Calu3 (cell line): ENCODE measurements at regions not wholly inside any gene's neighbourhood (a gene's known extent, or its start where the extent isn't known, plus 50 kb on each side); places are given as distances from the start of the nearest gene placed in this dataset.

Source experiments
- BruUV-seq: library from RNA; stranded (reverse); fragments of 400-500 nt; replicated peaks from 2 replicates; lab custom pipeline; 2021; lab: Mats Ljungman, UMichigan
- CTCF ChIA-PET: fragments of 300-600 bp; sonication (Branson Sonifier 250); formaldehyde crosslinking; loops from one replicate; lab custom pipeline; 2022; ENCODE audit warnings: antibody characterized with exemption; lab: Charles Lee
- DNase-seq: peaks from one replicate; pipeline ENCODE4 v3.0.0; 2022
- H3K27ac Mint-ChIP-seq: one replicate; pipeline ENCODE4 v1.8.0; 2022; ENCODE audit warnings: mixed read lengths; ENCODE audit not compliant: unreplicated experiment
- H3K27me3 Mint-ChIP-seq: one replicate; pipeline ENCODE4 v1.8.0; 2022; ENCODE audit warnings: mixed read lengths; ENCODE audit not compliant: unreplicated experiment
- H3K36me3 Mint-ChIP-seq: one replicate; pipeline ENCODE4 v1.8.0; 2022; ENCODE audit warnings: mild to moderate bottlenecking, moderate library complexity, mixed read lengths; ENCODE audit not compliant: insufficient read depth, unreplicated experiment
- H3K4me1 Mint-ChIP-seq: one replicate; pipeline ENCODE4 v1.8.0; 2022; ENCODE audit warnings: mild to moderate bottlenecking, low read depth, mixed read lengths; ENCODE audit not compliant: unreplicated experiment
- H3K4me3 Mint-ChIP-seq: one replicate; pipeline ENCODE4 v1.8.0; 2022; ENCODE audit warnings: mild to moderate bottlenecking, low read depth, moderate library complexity, mixed read lengths; ENCODE audit not compliant: unreplicated experiment
- H3K9me3 Mint-ChIP-seq: one replicate; pipeline ENCODE4 v1.8.0; 2022; ENCODE audit warnings: low read depth, mixed read lengths; ENCODE audit not compliant: unreplicated experiment
- intact Hi-C: fragments of 100-400 bp; cut with micrococcal nuclease; formaldehyde crosslinking; loops from one replicate; pipeline ENCODE4 v1.10.0; 2022; ENCODE audit not compliant: unreplicated experiment
- TF ChIP-seq, protein P1 (sequence below): fragments of 200-600 bp; IDR thresholded peaks from one replicate; pipeline ENCODE4 v1.8.0; 2022; ENCODE audit warnings: antibody characterized with exemption; ENCODE audit not compliant: unreplicated experiment

DNA sequence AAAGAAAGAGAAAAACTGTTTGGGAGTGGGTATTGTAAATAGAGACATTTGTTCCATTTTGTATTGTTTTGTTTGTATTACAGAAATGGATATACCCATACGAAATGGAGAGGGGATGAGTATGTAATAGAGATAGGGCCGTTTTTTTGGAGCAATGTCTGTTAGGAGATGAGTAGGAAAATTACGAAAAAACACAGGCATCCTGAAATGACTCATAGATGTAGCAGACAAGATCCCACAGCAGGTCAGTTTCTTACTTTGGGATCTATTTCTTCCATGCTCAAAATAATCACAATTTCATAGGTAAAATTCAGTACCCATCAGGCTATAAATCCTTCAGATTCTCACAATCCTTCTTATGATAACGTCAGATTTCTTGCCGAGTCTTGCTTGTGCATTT is 779.4 kb upstream of the SLITRK1 start:
- TF ChIP-seq, protein P1, sequence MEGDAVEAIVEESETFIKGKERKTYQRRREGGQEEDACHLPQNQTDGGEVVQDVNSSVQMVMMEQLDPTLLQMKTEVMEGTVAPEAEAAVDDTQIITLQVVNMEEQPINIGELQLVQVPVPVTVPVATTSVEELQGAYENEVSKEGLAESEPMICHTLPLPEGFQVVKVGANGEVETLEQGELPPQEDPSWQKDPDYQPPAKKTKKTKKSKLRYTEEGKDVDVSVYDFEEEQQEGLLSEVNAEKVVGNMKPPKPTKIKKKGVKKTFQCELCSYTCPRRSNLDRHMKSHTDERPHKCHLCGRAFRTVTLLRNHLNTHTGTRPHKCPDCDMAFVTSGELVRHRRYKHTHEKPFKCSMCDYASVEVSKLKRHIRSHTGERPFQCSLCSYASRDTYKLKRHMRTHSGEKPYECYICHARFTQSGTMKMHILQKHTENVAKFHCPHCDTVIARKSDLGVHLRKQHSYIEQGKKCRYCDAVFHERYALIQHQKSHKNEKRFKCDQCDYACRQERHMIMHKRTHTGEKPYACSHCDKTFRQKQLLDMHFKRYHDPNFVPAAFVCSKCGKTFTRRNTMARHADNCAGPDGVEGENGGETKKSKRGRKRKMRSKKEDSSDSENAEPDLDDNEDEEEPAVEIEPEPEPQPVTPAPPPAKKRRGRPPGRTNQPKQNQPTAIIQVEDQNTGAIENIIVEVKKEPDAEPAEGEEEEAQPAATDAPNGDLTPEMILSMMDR, result no peak

DNA sequence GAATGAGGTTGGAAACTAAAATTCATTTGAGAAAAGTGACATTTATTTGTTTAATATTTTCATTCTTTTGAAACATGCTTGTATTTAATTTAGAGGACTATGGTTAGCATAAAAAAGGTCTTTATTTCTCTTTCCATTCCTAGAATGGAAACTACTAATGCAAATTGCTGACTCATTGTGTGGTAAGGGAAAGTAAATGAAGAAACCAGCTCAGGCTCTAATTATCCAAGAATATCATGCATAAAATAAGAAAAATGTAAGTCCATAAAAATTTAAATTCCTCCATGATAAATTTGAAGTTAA is 777.0 kb upstream of the SLITRK1 start:
- BruUV-seq, result no TSS peak

More for the DNA sequence above, 779.4 kb upstream of the SLITRK1 start:
- peaks cover 13% of the 10 kb centered on the region for H3K4me1 Mint-ChIP-seq
- H3K4me3 Mint-ChIP-seq, result peak overlapping the region; percentile 30
- no peaks in the 10 kb centered on the region for H3K36me3 Mint-ChIP-seq
- CTCF ChIA-PET, result no interaction called here
- no peaks in the 10 kb centered on the region for H3K9me3 Mint-ChIP-seq
- intact Hi-C loops, result no loop called here
- H3K27ac Mint-ChIP-seq, result peak overlapping the region; percentile 61
- no TSS peak for BruUV-seq
- H3K27me3 Mint-ChIP-seq, result no peaks in the 10 kb centered on the region
- no peak for DNase-seq

DNA sequence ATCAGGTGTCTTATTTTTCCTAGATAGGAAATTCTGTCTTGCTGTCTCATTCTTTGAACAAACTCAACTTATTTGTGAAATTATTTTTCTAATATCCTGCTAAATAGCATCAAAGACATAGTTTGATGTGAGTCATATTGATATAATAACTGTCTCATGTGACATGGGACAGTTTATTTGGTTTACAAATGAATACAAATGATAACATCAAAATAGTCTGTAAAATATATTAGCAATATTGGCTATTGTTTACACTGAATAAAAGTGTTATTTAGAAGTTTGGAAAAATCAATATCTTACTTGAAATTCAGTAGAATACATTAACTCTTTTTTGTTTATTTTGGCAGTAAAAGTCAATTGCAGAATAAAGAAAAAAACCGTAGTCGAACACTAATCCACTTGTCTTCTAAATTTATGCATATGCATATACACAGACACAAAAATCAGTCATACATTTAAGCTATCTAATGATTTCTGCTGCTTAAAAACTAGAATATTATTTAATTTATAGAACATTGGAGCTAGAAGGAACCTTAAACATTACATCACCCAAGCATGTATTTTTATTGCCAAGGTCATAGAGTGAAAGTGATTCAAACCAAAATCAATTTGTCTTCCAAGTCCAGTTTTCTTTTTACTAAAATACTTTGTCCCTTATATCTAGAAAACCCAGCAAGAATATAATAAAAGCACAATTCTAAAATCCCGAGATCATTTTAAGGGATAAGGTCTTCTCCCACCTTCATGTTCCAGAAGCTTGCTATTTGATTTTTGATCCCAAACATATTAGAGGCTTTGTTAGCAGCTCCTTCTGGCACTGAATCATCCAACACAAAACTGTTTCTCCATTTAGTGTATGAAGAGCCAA is 776.5 kb upstream of the SLITRK1 start:
- H3K9me3 Mint-ChIP-seq, result no peaks in the 10 kb centered on the region
- no TSS peak for BruUV-seq
- DNase-seq, result no peak
- no peak overlapping the region for H3K27ac Mint-ChIP-seq
- no peaks in the 10 kb centered on the region for H3K27me3 Mint-ChIP-seq
- peaks cover 13% of the 10 kb centered on the region for H3K4me1 Mint-ChIP-seq
- intact Hi-C loops, result no loop called here
- CTCF ChIA-PET, result no interaction called here
- H3K36me3 Mint-ChIP-seq, result no peaks in the 10 kb centered on the region
- no peak overlapping the region for H3K4me3 Mint-ChIP-seq
- TF ChIP-seq, protein P1, result no peak

More for the DNA sequence above, 777.0 kb upstream of the SLITRK1 start:
- intact Hi-C loops, result no loop called here
- Mint-ChIP-seq H3K27ac (no peak overlapping the region), H3K4me3 (no peak overlapping the region), H3K27me3 (no peaks in the 10 kb centered on the region), H3K4me1 (peaks cover 13% of the 10 kb centered on the region), H3K9me3 (no peaks in the 10 kb centered on the region), H3K36me3 (no peaks in the 10 kb centered on the region)
- TF ChIP-seq, protein P1, result no peak
- CTCF ChIA-PET, result no interaction called here
- DNase-seq, result no peak

DNA sequence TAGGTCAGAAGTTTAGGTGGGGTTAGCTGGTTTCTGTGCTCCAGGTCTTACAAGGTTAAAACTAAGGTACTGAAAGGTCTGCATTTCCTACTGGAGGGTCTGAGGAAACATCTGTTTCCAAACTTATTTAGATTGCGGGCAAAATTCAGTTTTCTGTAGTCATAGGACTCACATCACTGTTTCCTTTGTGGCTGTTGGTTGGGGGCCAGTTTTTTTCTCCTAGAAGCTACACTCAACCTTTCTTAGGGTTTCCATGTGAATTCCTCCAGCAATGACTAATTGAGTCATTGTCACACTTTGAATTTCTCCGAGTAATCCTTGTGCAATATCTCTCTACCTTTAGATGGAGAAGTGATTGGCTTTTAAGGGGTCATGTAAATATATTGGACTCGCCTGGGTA is 773.4 kb upstream of the SLITRK1 start:
- H3K4me3 Mint-ChIP-seq, result no peak overlapping the region
- BruUV-seq, result no TSS peak
- intact Hi-C loops, result no loop called here

More for the DNA sequence above, 773.4 kb upstream of the SLITRK1 start:
- Mint-ChIP-seq H3K27ac (no peak overlapping the region), H3K27me3 (no peaks in the 10 kb centered on the region), H3K4me1 (no peaks in the 10 kb centered on the region), H3K36me3 (no peaks in the 10 kb centered on the region), H3K9me3 (peaks cover 3% of the 10 kb centered on the region)
- no peak for DNase-seq
- CTCF ChIA-PET, result no interaction called here
- TF ChIP-seq, protein P1, result no peak
